Right lobe of liver (tissue), 6 donors: ENCODE measurements at regions not wholly inside any gene's neighbourhood (a gene's known extent, or its start where the extent isn't known, plus 50 kb on each side); places are given as distances from the start of the nearest gene placed in this dataset.

Experiments used
- ATAC-seq, 4 donors: fragments of 200-7000 bp; cut with Tn5 transposase; one replicate each; pipeline ENCODE4 v1.9.1; 2020; ENCODE audit warnings: mild to moderate bottlenecking in 4 of 4, moderate library complexity in 4 of 4
- DNase-seq, 3 donors: peaks; one replicate each; pipeline ENCODE4 v3.0.0-alpha.2; 2020
- H3K27ac ChIP-seq, 3 donors: fragments of 200-600 bp; one replicate each; pipeline ENCODE4 v1.8.0; 2022
- H3K27me3 ChIP-seq, 2 donors: fragments of 200-600 bp; one replicate each; pipeline ENCODE4 v1.8.0; 2022
- H3K36me3 ChIP-seq, 4 donors: fragments of 200-600 bp; sonication (generic) in 1 of 4; one replicate each; pipeline versions ENCODE4 v1.5.1 to v1.8.0; 2017 to 2022; ENCODE audit warnings: control low read depth in 1 of 4
- H3K4me1 ChIP-seq, 4 donors: fragments of 200-600 bp; sonication (generic) in 1 of 4; one replicate each; pipeline versions ENCODE4 v1.5.1 to v1.8.0; 2017 to 2022; ENCODE audit warnings: control low read depth in 1 of 4
- H3K4me3 ChIP-seq, 3 donors: fragments of 200-600 bp; one replicate each; pipeline ENCODE4 v1.8.0; 2022
- H3K9me3 ChIP-seq, 4 donors: fragments of 200-600 bp; sonication (generic) in 1 of 4; one replicate each; pipeline versions ENCODE4 v1.5.1 to v1.8.0; 2017 to 2022; ENCODE audit warnings: control low read depth in 1 of 4
- POLR2A ChIP-seq: fragments of 450-650 bp; IDR thresholded peaks from one replicate; pipeline ENCODE4 v1.6.1; 2017; ENCODE audit warnings: antibody characterized with exemption, mild to moderate bottlenecking
- WGBS: methylation state at CpG from one replicate; pipeline ENCODE4 v1.1.6; 2018; ENCODE audit warnings: low coverage, low lambda C conversion rate; ENCODE audit not compliant: insufficient coverage; ENCODE audit errors: missing lambda C conversion rate; 5-methylcytosine and 5-hydroxymethylcytosine counted together
- intact Hi-C, 2 donors: fragments of 100-400 bp; cut with DNase I; formaldehyde crosslinking; loops; one replicate each; pipeline versions ENCODE4 v1.11.2 to v1.14.1; 2022
- TF ChIP-seq, protein P1 (sequence below), 4 donors: fragments of 200-600 bp in 3 of 4; fragments of 450-650 bp in 1 of 4; IDR thresholded peaks; one replicate each; pipeline versions ENCODE4 v1.5.1 to v1.8.0; 2016 to 2022; ENCODE audit warnings: antibody characterized with exemption in 4 of 4, mild to moderate bottlenecking in 2 of 4
- donor health status: DM: no; HTN: yes; CAD: no.
- donor health status: DM: no; HTN: no; CAD: no.
- donor health status: DM: no; HTN: no; CAD: no.
- donor health status: DM: no; HTN: yes; CAD: no.
- donor health status: DM: no; HTN: yes; CAD: no.

GRCh38 chr7:12865593-12865992 lies 178.2 kb downstream of the ARL4A start:
- 95% methylated on average over 2 of the region's 2 CpGs for WGBS
- ATAC-seq: no peak
- no peak for DNase-seq
- no peaks in the 10 kb centered on the region for H3K4me1 ChIP-seq
- no peak overlapping the region for H3K27ac ChIP-seq
- no peak for TF ChIP-seq POLR2A
- TF ChIP-seq, protein P1, sequence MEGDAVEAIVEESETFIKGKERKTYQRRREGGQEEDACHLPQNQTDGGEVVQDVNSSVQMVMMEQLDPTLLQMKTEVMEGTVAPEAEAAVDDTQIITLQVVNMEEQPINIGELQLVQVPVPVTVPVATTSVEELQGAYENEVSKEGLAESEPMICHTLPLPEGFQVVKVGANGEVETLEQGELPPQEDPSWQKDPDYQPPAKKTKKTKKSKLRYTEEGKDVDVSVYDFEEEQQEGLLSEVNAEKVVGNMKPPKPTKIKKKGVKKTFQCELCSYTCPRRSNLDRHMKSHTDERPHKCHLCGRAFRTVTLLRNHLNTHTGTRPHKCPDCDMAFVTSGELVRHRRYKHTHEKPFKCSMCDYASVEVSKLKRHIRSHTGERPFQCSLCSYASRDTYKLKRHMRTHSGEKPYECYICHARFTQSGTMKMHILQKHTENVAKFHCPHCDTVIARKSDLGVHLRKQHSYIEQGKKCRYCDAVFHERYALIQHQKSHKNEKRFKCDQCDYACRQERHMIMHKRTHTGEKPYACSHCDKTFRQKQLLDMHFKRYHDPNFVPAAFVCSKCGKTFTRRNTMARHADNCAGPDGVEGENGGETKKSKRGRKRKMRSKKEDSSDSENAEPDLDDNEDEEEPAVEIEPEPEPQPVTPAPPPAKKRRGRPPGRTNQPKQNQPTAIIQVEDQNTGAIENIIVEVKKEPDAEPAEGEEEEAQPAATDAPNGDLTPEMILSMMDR (IDR thresholded peaks at IDR 0.05): no peak
- H3K36me3 ChIP-seq: no peaks in the 10 kb centered on the region
- no peaks in the 10 kb centered on the region for H3K9me3 ChIP-seq
- H3K4me3 ChIP-seq: no peak overlapping the region
- H3K27me3 ChIP-seq: no peaks in the 10 kb centered on the region
- intact Hi-C loops: no loop called here

DNA sequence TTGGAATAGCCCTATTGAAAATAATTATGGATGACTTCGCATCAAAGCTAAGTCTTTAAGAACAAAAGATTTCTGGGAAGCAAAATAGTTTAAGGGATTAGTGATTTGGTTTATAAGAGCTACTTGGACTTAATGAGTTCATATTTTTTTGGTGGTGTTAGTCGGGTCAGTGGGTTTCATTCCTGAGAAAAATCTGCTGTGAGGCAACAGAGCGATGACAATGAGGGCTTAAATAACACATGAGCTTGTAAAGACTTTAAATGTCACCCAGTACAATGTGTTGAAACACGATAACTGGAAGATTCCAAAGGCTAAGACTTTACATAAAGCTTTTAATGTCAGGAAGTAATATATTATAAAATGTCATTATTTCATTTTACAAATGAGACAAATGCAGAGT lies 178.8 kb downstream of the ARL4A start:
- H3K9me3 ChIP-seq: no peaks in the 10 kb centered on the region
- no peak overlapping the region for H3K4me3 ChIP-seq
- H3K27ac ChIP-seq: no peak overlapping the region
- TF ChIP-seq POLR2A: no peak
- TF ChIP-seq, protein P1 (IDR thresholded peaks at IDR 0.05): no peak
- DNase-seq (no peak), ATAC-seq (no peak)
- H3K27me3 ChIP-seq: no peaks in the 10 kb centered on the region
- H3K4me1 ChIP-seq: no peaks in the 10 kb centered on the region
- whole genome bisulfite sequencing: 88% methylated on average over 4 of the region's 4 CpGs
- intact Hi-C loops: no loop called here
- no peaks in the 10 kb centered on the region for H3K36me3 ChIP-seq

GRCh38 chr7:12868027-12868426 lies 180.6 kb downstream of the ARL4A start:
- no peak overlapping the region for H3K4me3 ChIP-seq
- ATAC-seq (no peak), DNase-seq (no peak)
- intact Hi-C loops: no loop called here
- H3K4me1 ChIP-seq: no peaks in the 10 kb centered on the region
- H3K9me3 ChIP-seq: no peaks in the 10 kb centered on the region
- no peaks in the 10 kb centered on the region for H3K27me3 ChIP-seq
- WGBS: 71% methylated on average over 2 of the region's 2 CpGs
- no peaks in the 10 kb centered on the region for H3K36me3 ChIP-seq
- H3K27ac ChIP-seq: no peak overlapping the region
- TF ChIP-seq, protein P1 (IDR thresholded peaks at IDR 0.05): no peak
- TF ChIP-seq POLR2A: no peak

- no peaks in the 10 kb centered on the region for H3K27me3 ChIP-seq
- no peak overlapping the region for H3K27ac ChIP-seq
- no peaks in the 10 kb centered on the region for H3K9me3 ChIP-seq
- WGBS: 100% methylated on average over 1 of the region's 1 CpG
- H3K4me1 ChIP-seq: no peaks in the 10 kb centered on the region
- H3K36me3 ChIP-seq: no peaks in the 10 kb centered on the region
- ATAC-seq (no peak), DNase-seq (no peak)
- intact Hi-C loops: no loop called here
- no peak for TF ChIP-seq POLR2A
- TF ChIP-seq, protein P1 (IDR thresholded peaks at IDR 0.05): no peak
- H3K4me3 ChIP-seq: no peak overlapping the region
Observed at GRCh38 chr7:12870219-12870618, 182.8 kb downstream of the ARL4A start.

GRCh38 chr7:12872487-12872886 lies 185.1 kb downstream of the ARL4A start:
- Histone ChIP-seq H3K36me3 (no peaks in the 10 kb centered on the region), H3K4me1 (no peaks in the 10 kb centered on the region), H3K4me3 (no peak overlapping the region), H3K27ac (no peak overlapping the region), H3K27me3 (no peaks in the 10 kb centered on the region), H3K9me3 (no peaks in the 10 kb centered on the region)
- ATAC-seq (no peak), DNase-seq (no peak)
- no peak for TF ChIP-seq POLR2A
- TF ChIP-seq, protein P1 (IDR thresholded peaks at IDR 0.05): no peak
- intact Hi-C loops: no loop called here
- 68% methylated on average over 6 of the region's 6 CpGs for WGBS
